ENCODE measurements at regions not wholly inside any gene's neighbourhood (a gene's known extent, or its start where the extent isn't known, plus 50 kb on each side); places are given as distances from the start of the nearest gene placed in this dataset.

GRCh38 chr12:67173258-67173657 lies 95.9 kb upstream of the CAND1 start:
- Histone ChIP-seq H3K4me1 (no peaks in the 10 kb centered on the region), H3K4me3 (no peak overlapping the region), H3K27me3 (no peaks in the 10 kb centered on the region), H3K9me3 (no peaks in the 10 kb centered on the region), H3K27ac (no peak overlapping the region), H3K36me3 (no peaks in the 10 kb centered on the region)
- TF ChIP-seq POLR2AphosphoS5 (IDR thresholded peaks at IDR 0.05) (no peak), POLR2A (IDR thresholded peaks at IDR 0.05) (no peak), CTCF (IDR thresholded peaks at IDR 0.05) (no peak)
- no peak for DNase-seq (ENCODE audit: low spot score in 2 of 2)
- intact Hi-C loops (cut with DNase I; ENCODE audit: low total_unique reads) = loop anchor here (5.0 kb wide), 1 partner anchor 961 kb away; no protein-coding TSS in a partner anchor

- H3K4me1 ChIP-seq = no peaks in the 10 kb centered on the region
- TF ChIP-seq CTCF (IDR thresholded peaks at IDR 0.05) (no peak), POLR2AphosphoS5 (IDR thresholded peaks at IDR 0.05) (no peak), POLR2A (IDR thresholded peaks at IDR 0.05) (no peak)
Observed at GRCh38 chr12:67182551-67182950, 86.6 kb upstream of the CAND1 start.

GRCh38 chr12:67193704-67194103 lies 75.5 kb upstream of the CAND1 start:
- Histone ChIP-seq H3K27ac (no peak overlapping the region), H3K9me3 (no peaks in the 10 kb centered on the region), H3K27me3 (no peaks in the 10 kb centered on the region), H3K4me3 (no peak overlapping the region), H3K36me3 (no peaks in the 10 kb centered on the region), H3K4me1 (no peaks in the 10 kb centered on the region)
- TF ChIP-seq POLR2AphosphoS5 (IDR thresholded peaks at IDR 0.05) = no peak
- TF ChIP-seq CTCF (IDR thresholded peaks at IDR 0.05) = no peak
- TF ChIP-seq POLR2A (IDR thresholded peaks at IDR 0.05) = no peak
- no peak for DNase-seq (ENCODE audit: low spot score in 2 of 2)
- intact Hi-C loops (cut with DNase I; ENCODE audit: low total_unique reads) = no loop called here

More at GRCh38 chr12:67182551-67182950, 86.6 kb upstream of the CAND1 start:
- H3K36me3 ChIP-seq = no peaks in the 10 kb centered on the region
- peaks cover 0 to 6% of the 10 kb centered on the region in 2 donors for H3K27me3 ChIP-seq
- intact Hi-C loops (cut with DNase I; ENCODE audit: low total_unique reads) = no loop called here
- no peak overlapping the region for H3K4me3 ChIP-seq
- H3K27ac ChIP-seq = no peak overlapping the region
- H3K9me3 ChIP-seq = no peaks in the 10 kb centered on the region
- DNase-seq (ENCODE audit: low spot score in 2 of 2) = no peak

GRCh38 chr12:67200386-67200785 lies 68.8 kb upstream of the CAND1 start:
- TF ChIP-seq POLR2AphosphoS5 (IDR thresholded peaks at IDR 0.05) (no peak), CTCF (IDR thresholded peaks at IDR 0.05) (no peak), POLR2A (IDR thresholded peaks at IDR 0.05) (no peak)
- intact Hi-C loops (cut with DNase I; ENCODE audit: low total_unique reads) = no loop called here
- Histone ChIP-seq H3K27ac (no peak overlapping the region), H3K9me3 (no peaks in the 10 kb centered on the region), H3K27me3 (no peaks in the 10 kb centered on the region), H3K36me3 (no peaks in the 10 kb centered on the region), H3K4me3 (no peak overlapping the region), H3K4me1 (no peaks in the 10 kb centered on the region)
- DNase-seq (ENCODE audit: low spot score in 2 of 2) = no peak

- no peak for TF ChIP-seq POLR2A (IDR thresholded peaks at IDR 0.05)
- DNase-seq (ENCODE audit: low spot score in 2 of 2) = no peak
- intact Hi-C loops (cut with DNase I; ENCODE audit: low total_unique reads) = no loop called here
- H3K27ac ChIP-seq = no peak overlapping the region
- H3K36me3 ChIP-seq = no peaks in the 10 kb centered on the region
- no peak overlapping the region for H3K4me3 ChIP-seq
- H3K9me3 ChIP-seq = no peaks in the 10 kb centered on the region
- no peaks in the 10 kb centered on the region for H3K27me3 ChIP-seq
- H3K4me1 ChIP-seq = no peaks in the 10 kb centered on the region
Observed at GRCh38 chr12:67202011-67202677, 67.0 kb upstream of the CAND1 start.

- DNase-seq (ENCODE audit: low spot score in 2 of 2) = no peak
- no peaks in the 10 kb centered on the region for H3K9me3 ChIP-seq
- intact Hi-C loops (cut with DNase I; ENCODE audit: low total_unique reads) = no loop called here
- no peaks in the 10 kb centered on the region for H3K36me3 ChIP-seq
- no peak overlapping the region for H3K27ac ChIP-seq
- H3K4me1 ChIP-seq = no peaks in the 10 kb centered on the region
- H3K4me3 ChIP-seq = no peak overlapping the region
- no peaks in the 10 kb centered on the region for H3K27me3 ChIP-seq
- TF ChIP-seq POLR2A (IDR thresholded peaks at IDR 0.05) = no peak
- TF ChIP-seq CTCF (IDR thresholded peaks at IDR 0.05) = no peak
- no peak for TF ChIP-seq POLR2AphosphoS5 (IDR thresholded peaks at IDR 0.05)
Observed at GRCh38 chr12:67202678-67203012, 66.5 kb upstream of the CAND1 start.

Data from breast epithelium (tissue), 4 donors.